ENCODE measurements at regions not wholly inside any gene's neighbourhood (a gene's known extent, or its start where the extent isn't known, plus 50 kb on each side); places are given as distances from the start of the nearest gene placed in this dataset.

GRCh38 chr12:111022386-111022785, 102.0 kb upstream of the MYL2 start:
- WGBS, 3 donors: 83 to 86% (median 84%) methylated on average over 4 of the region's 4 CpGs
- TF ChIP-seq EP300 (IDR thresholded peaks at IDR 0.05): no peak
- no peak for TF ChIP-seq CTCF (IDR thresholded peaks at IDR 0.05)
- DNase-seq: no peak
- no peaks in the 10 kb centered on the region for H3K36me3 ChIP-seq
- no peak overlapping the region for H3K27ac ChIP-seq
- H3K27me3 ChIP-seq: no peaks in the 10 kb centered on the region
- intact Hi-C loops (cut with DNase I): no loop called here
- H3K4me3 ChIP-seq: no peak overlapping the region
- H3K9me3 ChIP-seq: no peaks in the 10 kb centered on the region
- no peaks in the 10 kb centered on the region for H3K4me1 ChIP-seq (ENCODE audit: insufficient read depth)

GRCh38 chr12:111014547-111014946, 94.2 kb upstream of the MYL2 start:
- Histone ChIP-seq H3K27me3 (no peaks in the 10 kb centered on the region), H3K9me3 (no peaks in the 10 kb centered on the region), H3K4me1 (ENCODE audit: insufficient read depth) (no peaks in the 10 kb centered on the region), H3K27ac (no peak overlapping the region), H3K36me3 (no peaks in the 10 kb centered on the region), H3K4me3 (no peak overlapping the region)
- no peak for DNase-seq
- no peak for TF ChIP-seq CTCF (IDR thresholded peaks at IDR 0.05)
- no peak for TF ChIP-seq EP300 (IDR thresholded peaks at IDR 0.05)
- TF ChIP-seq POLR2A (IDR thresholded peaks at IDR 0.05): no peak
- 74 to 83% (median 78%) methylated on average over 6 of the region's 6 CpGs for WGBS, 3 donors
- intact Hi-C loops (cut with DNase I): no loop called here

GRCh38 chr12:111012918-111013317, 92.5 kb upstream of the MYL2 start:
- TF ChIP-seq EP300 (IDR thresholded peaks at IDR 0.05): no peak
- no peak for TF ChIP-seq POLR2A (IDR thresholded peaks at IDR 0.05)
- H3K4me3 ChIP-seq: no peak overlapping the region
- intact Hi-C loops (cut with DNase I): no loop called here
- no peaks in the 10 kb centered on the region for H3K9me3 ChIP-seq
- no peaks in the 10 kb centered on the region for H3K4me1 ChIP-seq (ENCODE audit: insufficient read depth)
- no peak overlapping the region for H3K27ac ChIP-seq
- H3K36me3 ChIP-seq: no peaks in the 10 kb centered on the region
- H3K27me3 ChIP-seq: no peaks in the 10 kb centered on the region
- WGBS, 3 donors: 74 to 89% (median 77%) methylated on average over 3 of the region's 3 CpGs
- no peak for DNase-seq

GRCh38 chr12:111011999-111012600, 91.7 kb upstream of the MYL2 start:
- H3K4me3 ChIP-seq: no peak overlapping the region
- WGBS, 3 donors: 88 to 90% (median 88%) methylated on average over 15 of the region's 15 CpGs
- H3K9me3 ChIP-seq: no peaks in the 10 kb centered on the region
- no peak for DNase-seq
- H3K27ac ChIP-seq: no peak overlapping the region
- no peaks in the 10 kb centered on the region for H3K27me3 ChIP-seq
- no peak for TF ChIP-seq EP300 (IDR thresholded peaks at IDR 0.05)
- TF ChIP-seq CTCF (IDR thresholded peaks at IDR 0.05): no peak
- TF ChIP-seq POLR2A (IDR thresholded peaks at IDR 0.05): no peak
- intact Hi-C loops (cut with DNase I): no loop called here
- H3K4me1 ChIP-seq (ENCODE audit: insufficient read depth): no peaks in the 10 kb centered on the region
- no peaks in the 10 kb centered on the region for H3K36me3 ChIP-seq

GRCh38 chr12:111010916-111011657, 90.7 kb upstream of the MYL2 start:
- WGBS, 3 donors: 77 to 78% (median 77%) methylated on average over 6 of the region's 6 CpGs
- no peaks in the 10 kb centered on the region for H3K4me1 ChIP-seq (ENCODE audit: insufficient read depth)

More at GRCh38 chr12:111010916-111011657, 90.7 kb upstream of the MYL2 start:
- Histone ChIP-seq H3K27me3 (no peaks in the 10 kb centered on the region), H3K36me3 (no peaks in the 10 kb centered on the region), H3K27ac (no peak overlapping the region), H3K9me3 (no peaks in the 10 kb centered on the region), H3K4me3 (no peak overlapping the region)
- no peak for DNase-seq
- intact Hi-C loops (cut with DNase I): no loop called here
- TF ChIP-seq CTCF (IDR thresholded peaks at IDR 0.05): no peak
- TF ChIP-seq POLR2A (IDR thresholded peaks at IDR 0.05): no peak
- no peak for TF ChIP-seq EP300 (IDR thresholded peaks at IDR 0.05)

Data from ovary (tissue), 7 donors.